GM18508 (cell line): ENCODE measurements at regions not wholly inside any gene's neighbourhood (a gene's known extent, or its start where the extent isn't known, plus 50 kb on each side); places are given as distances from the start of the nearest gene placed in this dataset.
"Not testable (repeated sequence)": the region's sequence is repeated elsewhere in the genome, so short reads cannot be mapped to it uniquely, and the experiment has no call there.

Source experiments
- ATAC-seq: cut with Tn5 transposase; IDR thresholded peaks from one replicate; pipeline ENCODE4 v1.9.1; 2021; ENCODE audit warnings: moderate number of reproducible peaks; ENCODE audit not compliant: insufficient read depth, unreplicated experiment

GRCh38 chr22:49660794-49661781 lies 166.6 kb downstream of the BRD1 start:
- no peak for ATAC-seq

GRCh38 chr22:49660321-49660720 lies 167.4 kb downstream of the BRD1 start:
- ATAC-seq = no peak

- no peak for ATAC-seq
Observed at GRCh38 chr22:49659924-49660315, 167.8 kb downstream of the BRD1 start.

GRCh38 chr22:49659281-49659923 lies 168.3 kb downstream of the BRD1 start:
- ATAC-seq = no peak

- no peak for ATAC-seq
Observed at GRCh38 chr22:49658902-49659280, 168.8 kb downstream of the BRD1 start.

- no peak for ATAC-seq
Observed at GRCh38 chr22:49657974-49658590, 169.6 kb downstream of the BRD1 start.

- no peak for ATAC-seq
Observed at GRCh38 chr22:49657275-49657973, 170.2 kb downstream of the BRD1 start.

GRCh38 chr22:49656883-49657274 lies 170.8 kb downstream of the BRD1 start:
- ATAC-seq = not testable (repeated sequence)

GRCh38 chr22:49656291-49656851 lies 171.3 kb downstream of the BRD1 start:
- ATAC-seq = no peak

GRCh38 chr22:49655168-49655812 lies 172.4 kb downstream of the BRD1 start:
- ATAC-seq = no peak

- ATAC-seq = no peak
Observed at GRCh38 chr22:49650336-49651241, 177.1 kb downstream of the BRD1 start.

- ATAC-seq = no peak
Observed at GRCh38 chr22:49649166-49650068, 178.3 kb downstream of the BRD1 start.

- ATAC-seq = no peak
Observed at GRCh38 chr22:49648053-49648452, 179.6 kb downstream of the BRD1 start.

- ATAC-seq = no peak
Observed at GRCh38 chr22:49647627-49648026, 180.0 kb downstream of the BRD1 start.

- no peak for ATAC-seq
Observed at GRCh38 chr22:49646876-49647275, 180.8 kb downstream of the BRD1 start.

GRCh38 chr22:49645791-49646550 lies 181.7 kb downstream of the BRD1 start:
- no peak for ATAC-seq

GRCh38 chr22:49645257-49645656 lies 182.4 kb downstream of the BRD1 start:
- no peak for ATAC-seq
